ENCODE measurements at regions not wholly inside any gene's neighbourhood (a gene's known extent, or its start where the extent isn't known, plus 50 kb on each side); places are given as distances from the start of the nearest gene placed in this dataset.

GRCh38 chr5:100974082-100974481, 71.0 kb upstream of the ST8SIA4 start:
- Histone ChIP-seq H3K4me3 (ENCODE audit: low read length in 3 of 3) (no peak overlapping the region), H3K27me3 (ENCODE audit: control insufficient read depth, insufficient read depth, low read length) (no peaks in the 10 kb centered on the region), H3K9me3 (ENCODE audit: control insufficient read depth in 2 of 3, insufficient read depth in 1 of 3, low read length in 3 of 3) (no peaks in the 10 kb centered on the region), H3K4me1 (ENCODE audit: control insufficient read depth in 2 of 3, insufficient read depth in 2 of 3, low read depth in 1 of 3, low read length in 3 of 3) (no peaks in the 10 kb centered on the region), H3K27ac (ENCODE audit: low read depth in 2 of 2, low read length in 2 of 2) (no peak overlapping the region), H3K36me3 (ENCODE audit: control insufficient read depth in 2 of 3, insufficient read depth in 3 of 3, low read length in 3 of 3) (no peaks in the 10 kb centered on the region), H3K9ac (ENCODE audit: low read length in 3 of 3) (no peak overlapping the region)
- no peak for TF ChIP-seq CTCF (IDR thresholded peaks at IDR 0.05; ENCODE audit: borderline replicate concordance, extremely low read depth, insufficient read depth)
- intact Hi-C loops (cut with DNase I) = no loop called here
- FAIRE-seq (no peak), DNase-seq (no peak)

- no peaks in the 10 kb centered on the region for H3K36me3 ChIP-seq (ENCODE audit: control insufficient read depth in 2 of 3, insufficient read depth in 3 of 3, low read length in 3 of 3)
- H3K9ac ChIP-seq (ENCODE audit: low read length in 3 of 3) = no peak overlapping the region
- H3K27me3 ChIP-seq (ENCODE audit: control insufficient read depth, insufficient read depth, low read length) = no peaks in the 10 kb centered on the region
- TF ChIP-seq CTCF (IDR thresholded peaks at IDR 0.05; ENCODE audit: borderline replicate concordance, extremely low read depth, insufficient read depth) = no peak
- H3K9me3 ChIP-seq (ENCODE audit: control insufficient read depth in 2 of 3, insufficient read depth in 1 of 3, low read length in 3 of 3) = no peaks in the 10 kb centered on the region
- intact Hi-C loops (cut with DNase I) = no loop called here
- H3K27ac ChIP-seq (ENCODE audit: low read depth in 2 of 2, low read length in 2 of 2) = no peak overlapping the region
- no peak overlapping the region for H3K4me3 ChIP-seq (ENCODE audit: low read length in 3 of 3)
- no peaks in the 10 kb centered on the region for H3K4me1 ChIP-seq (ENCODE audit: control insufficient read depth in 2 of 3, insufficient read depth in 2 of 3, low read depth in 1 of 3, low read length in 3 of 3)
- FAIRE-seq (no peak), DNase-seq (no peak)
These were observed 67.7 kb upstream of the ST8SIA4 start for GRCh38 chr5:100970646-100971255.

- intact Hi-C loops (cut with DNase I) = no loop called here
- Histone ChIP-seq H3K36me3 (ENCODE audit: control insufficient read depth in 2 of 3, insufficient read depth in 3 of 3, low read length in 3 of 3) (no peaks in the 10 kb centered on the region), H3K4me1 (ENCODE audit: control insufficient read depth in 2 of 3, insufficient read depth in 2 of 3, low read depth in 1 of 3, low read length in 3 of 3) (no peaks in the 10 kb centered on the region), H3K9me3 (ENCODE audit: control insufficient read depth in 2 of 3, insufficient read depth in 1 of 3, low read length in 3 of 3) (no peaks in the 10 kb centered on the region), H3K27me3 (ENCODE audit: control insufficient read depth, insufficient read depth, low read length) (no peaks in the 10 kb centered on the region), H3K9ac (ENCODE audit: low read length in 3 of 3) (no peak overlapping the region), H3K4me3 (ENCODE audit: low read length in 3 of 3) (no peak overlapping the region), H3K27ac (ENCODE audit: low read depth in 2 of 2, low read length in 2 of 2) (no peak overlapping the region)
- no peak for FAIRE-seq
- no peak for DNase-seq
- no peak for TF ChIP-seq CTCF (IDR thresholded peaks at IDR 0.05; ENCODE audit: borderline replicate concordance, extremely low read depth, insufficient read depth)
These were observed 62.2 kb upstream of the ST8SIA4 start for GRCh38 chr5:100965291-100965690.
